ENCODE measurements at regions not wholly inside any gene's neighbourhood (a gene's known extent, or its start where the extent isn't known, plus 50 kb on each side); places are given as distances from the start of the nearest gene placed in this dataset.
"Not testable (repeated sequence)": the region's sequence is repeated elsewhere in the genome, so short reads cannot be mapped to it uniquely, and the experiment has no call there.

DNA sequence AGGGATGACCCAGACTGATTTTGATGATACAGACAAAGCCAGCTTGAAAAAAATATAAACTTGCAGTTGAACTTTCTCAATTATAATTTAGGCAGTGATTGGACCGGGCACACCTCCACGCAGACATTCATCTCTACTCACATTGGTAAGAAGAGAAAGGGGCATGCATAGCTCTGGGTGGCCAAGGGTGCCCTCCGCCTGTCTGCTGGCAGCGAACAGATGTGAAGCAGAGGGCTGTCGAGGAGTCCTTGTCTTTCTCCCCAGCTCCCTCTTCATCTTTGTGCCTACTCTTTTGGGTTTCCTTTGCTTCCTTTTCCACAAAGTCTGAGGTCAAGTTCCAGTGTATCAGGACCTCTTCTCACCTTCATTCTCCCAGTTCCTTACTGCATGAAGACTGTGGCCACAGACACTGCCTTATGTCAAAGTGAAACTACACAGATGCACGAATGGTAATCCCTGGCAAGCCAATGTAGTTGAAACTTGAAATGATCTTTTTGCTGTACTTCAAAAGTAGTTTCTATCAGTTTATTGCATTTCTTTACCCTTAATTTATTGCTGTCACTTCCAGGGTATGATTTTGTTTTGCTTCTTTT, 343.7 kb upstream of the SOX9 start:
- H3K36me3 ChIP-seq, result no peaks in the 10 kb centered on the region
- H3K9me3 ChIP-seq, result no peaks in the 10 kb centered on the region
- TF ChIP-seq POLR2A (IDR thresholded peaks at IDR 0.05), result no peak
- TF ChIP-seq CTCF (IDR thresholded peaks at IDR 0.05), result no peak
- no peak overlapping the region for H3K4me3 ChIP-seq
- no peaks in the 10 kb centered on the region for H3K4me1 ChIP-seq
- no peaks in the 10 kb centered on the region for H3K27me3 ChIP-seq
- DNase-seq, result no peak
- no peak overlapping the region for H3K27ac ChIP-seq

DNA sequence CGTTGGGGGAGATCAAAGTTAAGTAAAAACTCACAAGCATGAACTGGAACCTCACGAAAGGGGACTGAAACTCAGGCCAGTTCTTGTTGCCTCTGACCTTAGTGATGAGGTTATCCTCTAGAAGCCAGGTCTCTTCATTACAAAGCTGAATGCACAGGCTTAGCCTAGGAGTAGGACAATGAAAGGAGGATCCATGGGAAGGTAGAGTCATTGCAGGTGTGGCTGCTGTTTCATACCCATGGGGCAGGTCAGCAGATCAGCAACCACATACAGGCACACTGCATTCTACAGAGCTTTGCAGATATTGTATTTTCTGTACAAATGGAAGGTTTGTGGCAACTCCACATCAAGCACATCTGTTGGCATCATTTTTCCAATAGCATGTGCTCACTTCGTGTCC, 341.3 kb upstream of the SOX9 start:
- no peaks in the 10 kb centered on the region for H3K27me3 ChIP-seq
- H3K36me3 ChIP-seq, result no peaks in the 10 kb centered on the region
- no peaks in the 10 kb centered on the region for H3K9me3 ChIP-seq
- no peaks in the 10 kb centered on the region for H3K4me1 ChIP-seq
- H3K27ac ChIP-seq, result no peak overlapping the region
- no peak for DNase-seq
- H3K4me3 ChIP-seq, result no peak overlapping the region
- TF ChIP-seq CTCF (IDR thresholded peaks at IDR 0.05) (no peak), POLR2A (IDR thresholded peaks at IDR 0.05) (no peak)

GRCh38 chr17:71780596-71780995, 340.2 kb upstream of the SOX9 start:
- H3K4me3 ChIP-seq, result no peak overlapping the region
- no peaks in the 10 kb centered on the region for H3K36me3 ChIP-seq
- H3K9me3 ChIP-seq, result no peaks in the 10 kb centered on the region
- H3K27me3 ChIP-seq, result no peaks in the 10 kb centered on the region
- H3K4me1 ChIP-seq, result no peaks in the 10 kb centered on the region
- no peak for TF ChIP-seq POLR2A (IDR thresholded peaks at IDR 0.05)
- TF ChIP-seq CTCF (IDR thresholded peaks at IDR 0.05), result no peak
- DNase-seq, result no peak
- H3K27ac ChIP-seq, result no peak overlapping the region

GRCh38 chr17:71782021-71782420, 338.8 kb upstream of the SOX9 start:
- not testable (repeated sequence) for H3K27ac ChIP-seq, DNase-seq

GRCh38 chr17:71790791-71791190, 330.0 kb upstream of the SOX9 start:
- no peak overlapping the region for H3K4me3 ChIP-seq
- DNase-seq, result no peak
- no peak overlapping the region for H3K27ac ChIP-seq
- TF ChIP-seq CTCF (IDR thresholded peaks at IDR 0.05) (no peak), POLR2A (IDR thresholded peaks at IDR 0.05) (no peak)
- no peaks in the 10 kb centered on the region for H3K27me3 ChIP-seq
- H3K4me1 ChIP-seq, result no peaks in the 10 kb centered on the region
- no peaks in the 10 kb centered on the region for H3K9me3 ChIP-seq
- H3K36me3 ChIP-seq, result no peaks in the 10 kb centered on the region

More at GRCh38 chr17:71782021-71782420, 338.8 kb upstream of the SOX9 start:
- H3K9me3 ChIP-seq, H3K4me1 ChIP-seq, H3K36me3 ChIP-seq, H3K4me3 ChIP-seq, H3K27me3 ChIP-seq: not testable (repeated sequence)

DNA sequence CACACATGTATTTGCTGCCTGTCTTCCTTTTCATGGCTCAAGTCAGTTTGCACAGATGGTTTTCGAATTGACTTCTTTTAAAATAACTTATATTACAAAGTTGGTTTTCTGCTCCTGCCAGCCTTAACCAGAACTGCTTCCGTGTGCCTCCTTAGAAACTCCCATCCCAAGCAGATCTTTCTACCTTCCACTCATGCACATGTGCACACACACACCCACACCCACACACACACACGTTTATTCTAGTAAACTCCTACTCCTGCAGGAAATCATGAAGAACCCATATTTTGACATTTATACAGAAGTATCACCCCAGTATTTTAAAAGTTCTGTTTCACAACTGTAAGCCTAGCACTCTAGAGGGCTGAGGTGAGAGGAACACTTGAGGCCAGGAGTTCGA, 329.5 kb upstream of the SOX9 start:
- no peak for DNase-seq
- no peak overlapping the region for H3K4me3 ChIP-seq
- no peaks in the 10 kb centered on the region for H3K4me1 ChIP-seq
- TF ChIP-seq CTCF (IDR thresholded peaks at IDR 0.05) (no peak), POLR2A (IDR thresholded peaks at IDR 0.05) (no peak)
- no peak overlapping the region for H3K27ac ChIP-seq
- no peaks in the 10 kb centered on the region for H3K36me3 ChIP-seq
- no peaks in the 10 kb centered on the region for H3K9me3 ChIP-seq
- H3K27me3 ChIP-seq, result no peaks in the 10 kb centered on the region

Data from Peyer's patch (tissue), 4 donors.